Erythroblast (primary cell): ENCODE measurements at regions not wholly inside any gene's neighbourhood (a gene's known extent, or its start where the extent isn't known, plus 50 kb on each side); places are given as distances from the start of the nearest gene placed in this dataset.

ENCODE experiments used
- GATA1 ChIP-seq: IDR thresholded peaks from 2 replicates; pipeline ENCODE4 v1.6.1; 2011; ENCODE audit warnings: low read depth, mild to moderate bottlenecking, control low read depth, low read length, moderate library complexity
- POLR2A ChIP-seq: IDR thresholded peaks from 2 replicates; pipeline ENCODE4 v1.6.1; 2011; ENCODE audit warnings: mild to moderate bottlenecking, low read length

- TF ChIP-seq POLR2A (no peak), GATA1 (no peak)
Observed at GRCh38 chr10:131609176-131609575, 291.6 kb upstream of the PPP2R2D start.
